H1 (cell line): ENCODE measurements at regions not wholly inside any gene's neighbourhood (a gene's known extent, or its start where the extent isn't known, plus 50 kb on each side); places are given as distances from the start of the nearest gene placed in this dataset.

Experiments used
- CTCF ChIA-PET: fragments of 300-600 bp; sonication (Branson Sonifier 250); formaldehyde crosslinking; loops from one replicate; lab custom pipeline; 2021; ENCODE audit not compliant: partially characterized antibody; lab: Charles Lee
- POLR2A ChIA-PET: fragments of 300-600 bp; sonication (Branson Sonifier 250); formaldehyde crosslinking; loops from one replicate; lab custom pipeline; 2021; ENCODE audit warnings: inconsistent platforms; ENCODE audit not compliant: partially characterized antibody; lab: Charles Lee
- DNase-seq, 2 experiments: peaks; one replicate each; pipeline versions ENCODE4 v3.0.0 to v3.0.0-alpha.2; 2010 to 2022; ENCODE audit warnings: low spot score in 2 of 2, low read depth in 1 of 2, mixed read lengths in 1 of 2
- FAIRE-seq: peaks from 2 replicates; lab custom pipeline; 2011; peaks lifted over from hg19 to GRCh38; lab: Jason Lieb, UNC
- H2AFZ ChIP-seq: 2 replicates; pipeline ENCODE4 v1.8.1; 2012; ENCODE audit warnings: low read length, inconsistent platforms
- H2AK5ac ChIP-seq: 2 replicates; pipeline ENCODE4 v1.6.1; 2013; ENCODE audit warnings: low read depth, low read length
- H2BK120ac ChIP-seq: replicated peaks from 2 replicates; pipeline ENCODE3; 2013; ENCODE audit warnings: low read depth, low read length, inconsistent platforms
- H2BK12ac ChIP-seq: 2 replicates; pipeline ENCODE4 v1.6.1; 2013; ENCODE audit warnings: low read depth, low read length
- H2BK15ac ChIP-seq: 2 replicates; pipeline ENCODE4 v1.6.1; 2013; ENCODE audit warnings: low read length
- H2BK20ac ChIP-seq: 2 replicates; pipeline ENCODE4 v1.6.1; 2013; ENCODE audit warnings: low read length
- H2BK5ac ChIP-seq: 2 replicates; pipeline ENCODE4 v1.6.1; 2013; ENCODE audit warnings: low read depth, low read length
- H3K14ac ChIP-seq: 2 replicates; pipeline ENCODE4 v1.6.1; 2013; ENCODE audit warnings: inconsistent platforms; ENCODE audit not compliant: insufficient read length
- H3K18ac ChIP-seq: 2 replicates; pipeline ENCODE4 v1.6.1; 2013; ENCODE audit warnings: low read length; ENCODE audit errors: extremely low read depth
- H3K23ac ChIP-seq: 2 replicates; pipeline ENCODE4 v1.6.1; 2013; ENCODE audit warnings: inconsistent platforms; ENCODE audit not compliant: insufficient read length
- H3K23me2 ChIP-seq: 2 replicates; pipeline ENCODE4 v1.6.1; 2013; ENCODE audit warnings: low read depth, low read length
- H3K27ac ChIP-seq: 2 replicates; pipeline ENCODE4 v1.6.1; 2011; ENCODE audit warnings: low read depth, low read length, inconsistent platforms
- H3K27me3 ChIP-seq, 4 experiments: replicated peaks in 1 of 4; 1 replicate in 1 of 4; 2 replicates in 3 of 4; pipeline versions ENCODE4 v1.6.1 to v1.8.1; 2011 to 2013; ENCODE audit warnings: low read length in 3 of 4, mild to moderate bottlenecking in 3 of 4, inconsistent platforms in 2 of 4, mixed read lengths in 2 of 4, moderate library complexity in 1 of 4; ENCODE audit not compliant: control insufficient read depth in 3 of 4, insufficient read depth in 3 of 4; ENCODE audit errors: extremely low read depth in 1 of 4
- H3K36me3 ChIP-seq, 4 experiments: 2 replicates each; pipeline versions ENCODE4 v1.6.1 to v1.8.1; 2011 to 2013; ENCODE audit warnings: mild to moderate bottlenecking in 4 of 4, low read length in 3 of 4, moderate library complexity in 2 of 4, control low read depth in 1 of 4, inconsistent platforms in 1 of 4; ENCODE audit not compliant: insufficient read depth in 4 of 4, control insufficient read depth in 2 of 4
- H3K4ac ChIP-seq: replicated peaks from 2 replicates; pipeline ENCODE3; 2013; ENCODE audit warnings: low read length, low read depth, mixed read lengths, inconsistent platforms; ENCODE audit not compliant: insufficient read length
- H3K4me1 ChIP-seq, 4 experiments: replicated peaks in 1 of 4; 1 replicate in 1 of 4; 2 replicates in 3 of 4; pipeline versions ENCODE4 v1.6.1 to v1.8.1; 2011 to 2013; ENCODE audit warnings: low read length in 3 of 4, inconsistent platforms in 2 of 4, mixed read lengths in 1 of 4; ENCODE audit not compliant: insufficient read depth in 4 of 4, control insufficient read depth in 3 of 4
- H3K4me2 ChIP-seq, 2 experiments: 2 replicates each; pipeline versions ENCODE4 v1.6.1 to v1.8.1; 2011 to 2013; ENCODE audit warnings: low read depth in 2 of 2, low read length in 2 of 2, control low read depth in 1 of 2, inconsistent platforms in 1 of 2, mild to moderate bottlenecking in 1 of 2; ENCODE audit not compliant: insufficient read depth in 1 of 2
- H3K4me3 ChIP-seq, 4 experiments: fragments of 200-600, 300-600 bp in 1 of 4; sonication (generic), shearing (Covaris generic), sonication (Bioruptor Twin) in 1 of 4; 2 replicates each; pipeline versions ENCODE4 v1.5.1 to v1.8.1; 2011 to 2016; ENCODE audit warnings: low read length in 4 of 4, low read depth in 3 of 4, control low read depth in 2 of 4, inconsistent platforms in 2 of 4, mild to moderate bottlenecking in 2 of 4, mixed read lengths in 1 of 4, moderate library complexity in 1 of 4; ENCODE audit not compliant: insufficient read depth in 2 of 4; ENCODE audit errors: extremely low read depth in 1 of 4
- H3K56ac ChIP-seq: replicated peaks from 2 replicates; pipeline ENCODE3; 2013; ENCODE audit warnings: low read depth, mild to moderate bottlenecking, mixed read lengths, low read length, inconsistent platforms; ENCODE audit not compliant: insufficient read length
- H3K79me1 ChIP-seq: 2 replicates; pipeline ENCODE4 v1.6.1; 2013; ENCODE audit warnings: low read depth, low read length, control low read depth
- H3K79me2 ChIP-seq, 2 experiments: 2 replicates each; pipeline versions ENCODE4 v1.6.1 to v1.8.1; 2012 to 2013; ENCODE audit warnings: low read length in 2 of 2, mild to moderate bottlenecking in 2 of 2, inconsistent platforms in 1 of 2; ENCODE audit not compliant: insufficient read depth in 2 of 2, control insufficient read depth in 1 of 2
- H3K9ac ChIP-seq, 4 experiments: replicated peaks in 1 of 4; 1 replicate in 1 of 4; 2 replicates in 3 of 4; pipeline versions ENCODE4 v1.6.1 to v1.8.1; 2011 to 2013; ENCODE audit warnings: low read depth in 3 of 4, low read length in 3 of 4, control low read depth in 2 of 4, mild to moderate bottlenecking in 2 of 4, moderate library complexity in 2 of 4, inconsistent platforms in 1 of 4; ENCODE audit errors: extremely low read depth in 1 of 4
- H3K9me3 ChIP-seq, 2 experiments: 2 replicates each; pipeline versions ENCODE4 v1.6.1 to v1.8.1; 2012 to 2013; ENCODE audit warnings: mild to moderate bottlenecking in 2 of 2, moderate library complexity in 2 of 2, control low read depth in 1 of 2, inconsistent platforms in 1 of 2, low read depth in 1 of 2, low read length in 1 of 2, mixed read lengths in 1 of 2; ENCODE audit not compliant: insufficient read depth in 2 of 2
- H4K20me1 ChIP-seq, 2 experiments: replicated peaks in 1 of 2; 2 replicates each; pipeline versions ENCODE3 to v1.8.1; 2011 to 2013; ENCODE audit warnings: inconsistent platforms in 2 of 2, low read length in 2 of 2, mild to moderate bottlenecking in 1 of 2; ENCODE audit not compliant: insufficient read depth in 2 of 2, control insufficient read depth in 1 of 2
- H4K5ac ChIP-seq: 2 replicates; pipeline ENCODE4 v1.6.1; 2013; ENCODE audit warnings: low read length, low read depth, mixed read lengths, inconsistent platforms; ENCODE audit not compliant: insufficient read length
- H4K8ac ChIP-seq: 2 replicates; pipeline ENCODE4 v1.8.0; 2013; ENCODE audit warnings: mild to moderate bottlenecking, moderate library complexity, low read length, inconsistent platforms; ENCODE audit not compliant: insufficient read depth; ENCODE audit errors: extremely low read depth
- H4K91ac ChIP-seq: replicated peaks from 2 replicates; pipeline ENCODE3; 2013; ENCODE audit warnings: low read length, mixed read lengths, inconsistent platforms; ENCODE audit not compliant: insufficient read length
- CBX5 ChIP-seq: fragments of 300-800, 300-1000 bp; sonication (generic); IDR thresholded peaks from 2 replicates; pipeline ENCODE4 v1.7.1; 2016; ENCODE audit warnings: antibody characterized with exemption, low read length, low read depth
- CBX8 ChIP-seq: fragments of 300-800, 300-1000 bp; sonication (generic); IDR thresholded peaks from 2 replicates; pipeline ENCODE4 v1.7.1; 2016; ENCODE audit warnings: low read depth, low read length, borderline replicate concordance
- CHD1 ChIP-seq: IDR thresholded peaks from 2 replicates; pipeline ENCODE4 v1.6.1; 2012; ENCODE audit warnings: low read depth, low read length, improper control_type of control experiment
- CREB1 ChIP-seq: IDR thresholded peaks from 2 replicates; pipeline ENCODE4 v1.6.1; 2012; ENCODE audit warnings: inconsistent platforms
- FOSL1 ChIP-seq: IDR thresholded peaks from 2 replicates; pipeline ENCODE4 v1.6.1; 2011; ENCODE audit warnings: mild to moderate bottlenecking, low read depth, low read length, moderate library complexity; ENCODE audit not compliant: insufficient read depth
- HDAC2 ChIP-seq, 2 experiments: fragments of 300-600 bp in 1 of 2; sonication (generic) in 1 of 2; IDR thresholded peaks; 2 replicates each; pipeline ENCODE4 v1.6.1; 2011 to 2012; ENCODE audit warnings: low read depth in 2 of 2, low read length in 2 of 2, mild to moderate bottlenecking in 2 of 2, moderate library complexity in 2 of 2, borderline replicate concordance in 1 of 2, inconsistent platforms in 1 of 2
- JUN ChIP-seq: IDR thresholded peaks from 2 replicates; pipeline ENCODE4 v1.6.1; 2011; ENCODE audit warnings: low read depth, mild to moderate bottlenecking, improper control_type of control experiment, low read length
- KDM4A ChIP-seq: IDR thresholded peaks from one replicate; pipeline ENCODE4 v1.7.1; 2012; ENCODE audit warnings: low read depth, mild to moderate bottlenecking, moderate library complexity, low read length, inconsistent platforms; ENCODE audit not compliant: severe bottlenecking
- POLR2AphosphoS5 ChIP-seq: IDR thresholded peaks from 2 replicates; pipeline ENCODE4 v1.6.1; 2011; ENCODE audit warnings: low read depth, low read length
- SIX5 ChIP-seq: IDR thresholded peaks from 2 replicates; pipeline ENCODE4 v1.6.1; 2011; ENCODE audit warnings: mild to moderate bottlenecking, low read depth, low read length
- SRF ChIP-seq: IDR thresholded peaks from 2 replicates; pipeline ENCODE4 v1.6.1; 2011; ENCODE audit warnings: mild to moderate bottlenecking, low read depth, low read length, moderate library complexity
- SUZ12 ChIP-seq: fragments of 200-600 bp; sonication (generic); IDR thresholded peaks from 2 replicates; pipeline ENCODE4 v1.6.1; 2012; ENCODE audit warnings: mild to moderate bottlenecking, inconsistent platforms, low read length, moderate library complexity, mixed read lengths
- ZNF274 ChIP-seq: IDR thresholded peaks from 2 replicates; pipeline ENCODE4 v1.7.0; 2012; ENCODE audit warnings: low read length, borderline replicate concordance; ENCODE audit errors: extremely low read depth
- WGBS, 2 experiments: shearing (Covaris generic) in 1 of 2; methylation state at CpG; one replicate each; pipeline versions ENCODE4 v1.1.6 to v1.1.7; 2013 to 2015; ENCODE audit warnings: low lambda C conversion rate in 2 of 2, mixed read lengths in 2 of 2, inconsistent platforms in 1 of 2, low coverage in 1 of 2, missing lambda C conversion rate in 1 of 2; ENCODE audit not compliant: insufficient replicate concordance in 2 of 2, insufficient coverage in 1 of 2, insufficient read length in 1 of 2; ENCODE audit errors: extremely low coverage in 1 of 2, missing lambda C conversion rate in 1 of 2; 5-methylcytosine and 5-hydroxymethylcytosine counted together
- TF ChIP-seq, protein P1 (sequence below): IDR thresholded peaks from 2 replicates; pipeline ENCODE4 v1.6.1; 2011; ENCODE audit warnings: low read length, improper control_type of control experiment

DNA sequence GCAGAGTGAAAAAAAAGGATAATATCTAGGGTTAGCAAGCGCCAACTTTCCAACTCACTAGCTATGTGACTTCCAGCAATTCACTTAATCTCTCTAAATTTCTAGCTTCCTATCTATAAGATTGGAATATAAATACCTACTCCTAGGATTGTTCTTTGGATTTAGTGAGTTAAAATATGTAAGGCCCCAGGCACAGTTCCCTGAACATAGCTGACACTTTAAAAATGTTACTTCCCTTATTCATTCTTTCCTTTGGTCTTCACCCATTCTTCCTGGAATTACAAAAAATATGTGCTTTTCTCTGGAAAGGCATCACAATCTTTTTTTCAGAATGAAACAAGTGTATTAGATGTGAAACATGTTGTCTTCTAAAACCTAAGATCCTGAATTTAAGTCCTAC, 365.7 kb downstream of the RBM43 start:
- Histone ChIP-seq H3K18ac (no peak overlapping the region), H3K23ac (no peak overlapping the region), H4K8ac (no peak overlapping the region), H2BK12ac (no peak overlapping the region), H2AK5ac (no peak overlapping the region), H3K9ac (no peak overlapping the region), H3K23me2 (no peaks in the 10 kb centered on the region; the same call in 1 of the 2 replicates), H3K56ac (no peak overlapping the region), H3K79me1 (no peaks in the 10 kb centered on the region), H3K36me3 (no peaks in the 10 kb centered on the region; a peak in 2 of 8 replicates), H3K4me2 (no peak overlapping the region), H4K5ac (no peak overlapping the region), H3K4ac (no peak overlapping the region), H3K4me3 (no peak overlapping the region), H3K27ac (no peak overlapping the region), H3K27me3 (no peaks in the 10 kb centered on the region), H2BK5ac (no peak overlapping the region), H4K20me1 (no peaks in the 10 kb centered on the region), H2AFZ (no peak overlapping the region), H3K14ac (no peak overlapping the region), H3K9me3 (peaks cover 9 to 12% of the 10 kb centered on the region in 2 experiments; a peak in 2 of 4 replicates), H2BK20ac (no peak overlapping the region), H4K91ac (no peak overlapping the region), H2BK120ac (no peak overlapping the region), H3K4me1 (no peaks in the 10 kb centered on the region), H2BK15ac (no peak overlapping the region), H3K79me2 (no peaks in the 10 kb centered on the region)
- 94% methylated on average over 1 of the region's 1 CpG; no CpG with 5 or more reads in 1 of the 2 experiments for WGBS, 2 experiments
- DNase-seq (no peak), FAIRE-seq (no peak)
- POLR2A ChIA-PET, result no interaction called here
- CTCF ChIA-PET, result interaction anchor here (3.5 kb wide), 1 partner anchor 13 kb away, joined by 18 read pairs; no protein-coding TSS in a partner anchor
- TF ChIP-seq CBX5, result no peak
- TF ChIP-seq, protein P1, sequence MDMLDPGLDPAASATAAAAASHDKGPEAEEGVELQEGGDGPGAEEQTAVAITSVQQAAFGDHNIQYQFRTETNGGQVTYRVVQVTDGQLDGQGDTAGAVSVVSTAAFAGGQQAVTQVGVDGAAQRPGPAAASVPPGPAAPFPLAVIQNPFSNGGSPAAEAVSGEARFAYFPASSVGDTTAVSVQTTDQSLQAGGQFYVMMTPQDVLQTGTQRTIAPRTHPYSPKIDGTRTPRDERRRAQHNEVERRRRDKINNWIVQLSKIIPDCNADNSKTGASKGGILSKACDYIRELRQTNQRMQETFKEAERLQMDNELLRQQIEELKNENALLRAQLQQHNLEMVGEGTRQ, result no peak
- TF ChIP-seq SUZ12, result no peak
- TF ChIP-seq CBX8, result no peak
- no peak for TF ChIP-seq KDM4A
- no peak for TF ChIP-seq ZNF274
- no peak for TF ChIP-seq SIX5
- no peak for TF ChIP-seq HDAC2 (IDR thresholded peaks at IDR 0.05; ENCODE audit: borderline replicate concordance in 1 of 2, low read depth in 2 of 2, low read length in 2 of 2)
- TF ChIP-seq SRF, result no peak
- TF ChIP-seq CHD1, result no peak
- TF ChIP-seq CREB1, result no peak
- TF ChIP-seq POLR2AphosphoS5, result no peak
- no peak for TF ChIP-seq JUN
- TF ChIP-seq FOSL1, result no peak
